Globus pallidus (tissue), 1 donor: ENCODE measurements at regions not wholly inside any gene's neighbourhood (a gene's known extent, or its start where the extent isn't known, plus 50 kb on each side); places are given as distances from the start of the nearest gene placed in this dataset.

Source experiments
- DNase-seq: peaks from one replicate; pipeline ENCODE4 v3.0.0-alpha.2; 2015; ENCODE audit warnings: low spot score

DNA sequence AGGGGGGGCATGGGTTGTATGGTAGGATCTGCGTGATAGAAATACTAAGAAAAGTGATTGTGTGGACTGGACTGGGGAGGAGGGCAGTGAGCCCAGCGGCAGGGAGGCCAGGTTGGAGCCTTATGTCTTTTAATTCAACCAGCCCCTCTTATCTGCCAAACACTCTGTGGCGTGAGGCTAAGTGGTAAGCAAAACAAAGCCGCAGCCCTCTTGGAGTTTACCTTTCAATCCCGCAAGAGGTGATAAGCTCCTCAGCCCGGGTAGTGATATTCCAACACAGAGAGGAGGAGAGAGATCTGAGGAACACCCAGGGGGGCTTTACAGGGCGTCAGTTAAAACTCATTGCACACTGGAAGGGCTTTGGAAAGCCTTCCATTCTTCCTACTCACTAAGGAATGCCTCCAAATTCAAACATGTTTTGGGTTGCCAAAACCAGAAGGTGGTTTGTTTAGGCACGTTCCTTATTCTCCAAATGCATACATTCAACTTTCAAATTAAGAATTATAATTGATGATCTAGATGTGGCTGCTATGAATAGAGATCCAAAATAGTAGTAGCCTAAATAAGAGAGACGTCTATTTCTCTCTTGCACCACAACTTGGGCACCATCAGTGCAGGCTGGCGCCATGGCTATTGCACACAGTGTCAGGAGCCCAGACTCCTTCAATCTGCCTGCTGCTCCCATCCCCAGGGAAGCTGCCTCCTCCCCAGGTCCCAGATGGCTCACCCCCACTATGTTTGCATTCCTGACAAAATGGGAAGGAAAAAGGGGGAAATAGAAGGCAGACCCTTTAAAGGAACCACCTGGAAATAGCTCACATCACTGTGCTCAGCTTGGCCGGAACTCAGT, 75.1 kb upstream of the FSTL4 start:
- no peak for DNase-seq

DNA sequence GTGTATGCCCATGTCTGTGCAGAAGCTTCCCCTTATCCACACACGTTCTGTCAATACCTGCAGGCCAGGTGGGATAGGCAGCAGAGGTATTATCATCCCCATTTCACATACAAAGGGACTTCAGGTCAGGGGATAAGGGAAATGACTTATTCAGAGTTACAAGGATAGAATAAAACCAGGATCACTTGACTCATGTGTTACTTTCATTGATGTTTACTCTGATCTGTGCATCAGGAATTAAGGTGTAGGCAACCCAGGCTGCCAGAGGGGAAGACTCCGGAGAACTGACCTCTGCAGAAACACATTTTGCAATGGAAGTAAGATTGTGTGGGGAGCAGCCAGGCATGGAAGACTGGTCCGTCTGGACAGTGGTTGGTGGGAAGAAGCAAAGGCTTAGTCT, 74.2 kb upstream of the FSTL4 start:
- no peak for DNase-seq

GRCh38 chr5:133685402-133686018, 73.2 kb upstream of the FSTL4 start:
- DNase-seq = no peak

- no peak for DNase-seq
These were observed 71.6 kb upstream of the FSTL4 start for GRCh38 chr5:133683646-133684596.

DNA sequence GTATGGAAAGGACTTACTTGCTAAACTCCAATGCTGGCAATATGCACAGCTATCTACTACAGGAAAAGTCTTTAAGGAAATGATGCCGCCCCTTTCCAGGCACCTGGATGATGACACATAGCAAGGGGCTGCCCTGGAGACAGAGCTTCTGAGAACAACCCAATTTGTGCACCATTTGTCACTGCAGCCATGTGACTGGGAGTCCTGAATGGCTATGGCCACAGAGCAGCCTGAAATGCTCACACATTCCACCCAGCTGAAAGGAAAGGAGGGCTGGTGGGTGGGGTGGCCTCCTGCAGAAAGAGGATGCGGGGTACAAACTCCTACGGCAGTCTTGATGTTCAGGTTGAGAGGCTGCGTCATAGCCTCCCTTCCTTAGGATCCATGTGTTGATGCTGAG, 70.1 kb upstream of the FSTL4 start:
- DNase-seq = no peak

GRCh38 chr5:133681896-133682295, 69.6 kb upstream of the FSTL4 start:
- no peak for DNase-seq

- DNase-seq = no peak
These were observed 68.7 kb upstream of the FSTL4 start for GRCh38 chr5:133680830-133681565.

DNA sequence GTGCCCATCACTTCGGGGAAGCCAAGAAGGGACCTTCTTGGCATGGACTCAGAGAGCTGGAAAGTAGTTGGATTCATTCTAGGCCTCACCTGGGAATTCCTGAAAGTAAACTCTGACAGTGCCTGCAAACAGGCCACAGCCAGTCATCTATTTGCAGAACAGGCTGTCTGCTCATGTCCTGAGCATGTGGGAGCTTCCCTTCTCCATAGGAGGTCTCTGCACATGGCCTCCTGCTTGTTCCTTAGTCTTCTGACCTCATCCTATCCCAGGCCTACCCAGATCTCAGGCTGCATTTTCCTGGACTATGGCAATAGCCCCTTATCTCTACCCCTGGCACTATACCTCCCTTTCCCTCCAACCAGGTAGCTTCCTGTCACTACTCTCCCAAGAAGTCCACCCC, 67.2 kb upstream of the FSTL4 start:
- no peak for DNase-seq

- DNase-seq = no peak
These were observed 63.2 kb upstream of the FSTL4 start for GRCh38 chr5:133675376-133676154.

GRCh38 chr5:133670336-133670735, 58.0 kb upstream of the FSTL4 start:
- DNase-seq = no peak

DNA sequence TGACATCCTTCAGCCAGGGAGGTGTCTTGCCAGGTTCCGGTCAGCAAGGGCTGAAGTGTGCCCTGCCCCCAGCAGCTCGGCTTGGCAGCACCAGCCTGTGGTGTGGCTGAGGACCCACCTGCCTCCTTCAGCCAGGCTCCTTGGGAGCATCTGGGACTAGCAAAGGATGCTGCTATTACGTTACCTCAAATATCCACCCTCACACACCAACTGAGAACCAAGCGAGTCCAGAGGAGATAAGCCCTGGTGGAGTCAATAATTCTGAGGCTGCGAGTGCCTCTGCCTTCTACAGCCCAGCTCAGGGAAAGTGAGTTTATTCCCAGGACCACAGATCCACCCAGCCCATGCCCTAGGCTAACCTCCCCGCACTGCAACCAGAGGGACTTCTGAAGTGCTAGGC, 57.1 kb upstream of the FSTL4 start:
- DNase-seq = no peak

- no peak for DNase-seq
These were observed 56.1 kb upstream of the FSTL4 start for GRCh38 chr5:133668458-133668857.

DNA sequence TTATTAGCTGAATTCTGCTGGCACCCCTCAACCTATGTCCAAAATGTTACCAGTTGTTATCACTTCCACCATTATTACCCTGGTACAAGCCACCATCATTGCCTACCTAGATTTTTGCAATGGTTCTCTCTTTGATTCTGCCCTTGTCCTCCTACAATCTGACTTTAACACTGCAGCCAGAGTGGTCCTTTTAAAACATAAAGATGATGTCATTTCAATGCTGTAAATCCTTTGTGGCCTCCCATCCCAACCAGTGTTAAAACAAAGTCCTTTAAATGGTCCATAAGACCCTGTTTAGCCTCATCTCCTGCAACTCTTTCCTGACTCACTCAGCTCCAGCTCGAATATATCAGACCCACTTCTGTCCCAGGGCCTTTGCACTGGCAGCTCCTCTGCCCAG, 54.9 kb upstream of the FSTL4 start:
- DNase-seq = no peak

DNA sequence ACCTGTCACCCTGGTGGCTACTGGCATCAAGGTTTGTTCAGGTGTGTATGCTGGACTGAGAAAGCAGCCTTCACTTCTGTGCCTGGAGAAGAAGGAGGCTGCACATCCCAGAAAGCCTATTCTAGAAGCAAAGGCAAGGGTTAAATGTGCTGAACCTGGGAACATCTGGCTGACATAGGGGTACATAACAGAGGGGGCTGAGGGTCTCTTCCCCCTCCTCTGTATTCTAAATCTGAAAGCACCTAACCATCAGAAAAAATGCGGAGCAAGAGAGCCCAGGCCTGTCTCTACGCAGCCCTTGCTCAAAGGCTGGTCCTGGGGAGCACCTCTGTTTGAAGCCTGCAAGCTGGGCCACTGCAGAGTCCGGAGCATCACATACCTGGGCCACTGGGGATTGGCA, 53.2 kb upstream of the FSTL4 start:
- no peak for DNase-seq

DNA sequence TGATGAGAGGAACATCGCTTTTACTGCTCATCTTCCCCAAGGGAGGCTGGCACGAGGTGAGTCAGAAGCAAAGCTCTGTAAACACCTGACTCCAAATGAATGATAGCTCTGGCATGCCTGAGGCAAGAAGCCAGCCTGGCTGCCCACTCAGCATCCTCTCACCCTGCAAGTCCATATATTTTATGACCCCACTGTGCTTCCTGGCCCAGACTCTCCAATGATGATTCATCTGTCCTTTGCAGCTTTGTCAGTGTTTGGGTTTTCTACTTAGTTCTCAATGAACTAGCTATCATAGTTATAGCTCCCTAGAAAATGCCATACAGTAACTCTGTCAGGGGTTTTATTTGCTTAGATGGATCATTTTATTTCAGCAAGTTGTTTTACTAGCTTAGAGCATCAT, 52.1 kb upstream of the FSTL4 start:
- DNase-seq = no peak

GRCh38 chr5:133663397-133664054, 51.2 kb upstream of the FSTL4 start:
- DNase-seq = no peak

GRCh38 chr5:133662578-133662977, 50.2 kb upstream of the FSTL4 start:
- DNase-seq = no peak
